MM.1S (cell line): ENCODE measurements at regions not wholly inside any gene's neighbourhood (a gene's known extent, or its start where the extent isn't known, plus 50 kb on each side); places are given as distances from the start of the nearest gene placed in this dataset.

Experiments used
- DNase-seq: peaks from one replicate; pipeline ENCODE4 v3.0.0-alpha.2; 2015
- H2AFZ ChIP-seq: fragments of 300-600 bp; sonication (generic); 2 replicates; pipeline ENCODE4 v1.6.0; 2016; ENCODE audit warnings: antibody characterized with exemption, low read length
- H3F3A ChIP-seq: fragments of 300-600 bp; sonication (generic); 2 replicates; pipeline ENCODE4 v1.6.1; 2016; ENCODE audit warnings: mild to moderate bottlenecking, antibody characterized with exemption, low read length, moderate library complexity, mixed read lengths; ENCODE audit not compliant: insufficient read depth
- H3K27ac ChIP-seq: fragments of 300-600 bp; sonication (generic); 2 replicates; pipeline ENCODE4 v1.5.1; 2016; ENCODE audit warnings: mild to moderate bottlenecking, low read length
- H3K27me3 ChIP-seq: fragments of 300-600 bp; sonication (generic); replicated peaks from 2 replicates; pipeline ENCODE4 v1.6.0; 2016; ENCODE audit warnings: low read length; ENCODE audit not compliant: insufficient read depth
- H3K36me3 ChIP-seq: fragments of 300-600 bp; sonication (generic); replicated peaks from 2 replicates; pipeline ENCODE4 v1.6.1; 2016; ENCODE audit warnings: mild to moderate bottlenecking, low read length, mixed read lengths; ENCODE audit not compliant: insufficient read depth
- H3K4me1 ChIP-seq: fragments of 300-600 bp; sonication (generic); 2 replicates; pipeline ENCODE4 v1.6.1; 2016; ENCODE audit warnings: low read length, mixed read lengths
- H3K4me2 ChIP-seq: fragments of 300-600 bp; sonication (generic); 2 replicates; pipeline ENCODE4 v1.6.0; 2016; ENCODE audit warnings: low read depth, low read length
- H3K4me3 ChIP-seq: fragments of 300-600 bp; sonication (generic); 2 replicates; pipeline ENCODE4 v1.5.1; 2016; ENCODE audit warnings: low read length, mixed read lengths
- H3K79me2 ChIP-seq: fragments of 300-600 bp; sonication (generic); 2 replicates; pipeline ENCODE4 v1.6.1; 2016; ENCODE audit warnings: mixed run types, low read length, mixed read lengths
- H3K9ac ChIP-seq: fragments of 300-600 bp; sonication (generic); 2 replicates; pipeline ENCODE4 v1.6.1; 2016; ENCODE audit warnings: low read length, mixed read lengths
- H3K9me2 ChIP-seq: fragments of 300-600 bp; sonication (generic); replicated peaks from 2 replicates; pipeline ENCODE4 v1.6.1; 2016; ENCODE audit warnings: mild to moderate bottlenecking, low read length, mixed read lengths; ENCODE audit not compliant: insufficient read depth
- H3K9me3 ChIP-seq: fragments of 300-600 bp; sonication (generic); replicated peaks from 2 replicates; pipeline ENCODE4 v1.6.1; 2016; ENCODE audit warnings: mild to moderate bottlenecking, low read length, mixed read lengths; ENCODE audit not compliant: insufficient read depth
- H4K20me1 ChIP-seq: fragments of 300-600 bp; sonication (generic); 2 replicates; pipeline ENCODE4 v1.6.1; 2016; ENCODE audit warnings: mild to moderate bottlenecking, low read length, moderate library complexity, mixed read lengths; ENCODE audit not compliant: insufficient read depth
- EZH2 ChIP-seq: fragments of 300-600 bp; sonication (generic); optimal IDR thresholded peaks from 2 replicates; pipeline ENCODE3; 2017; ENCODE audit warnings: low read depth, mild to moderate bottlenecking, antibody characterized with exemption, low read length, mixed read lengths
- EZH2phosphoT487 ChIP-seq: fragments of 300-600 bp; sonication (generic); IDR thresholded peaks from 2 replicates; pipeline ENCODE4 v1.6.1; 2018; ENCODE audit warnings: antibody characterized with exemption, low read length
- TF ChIP-seq, protein P1 (sequence below): fragments of 300-600 bp; sonication (generic); IDR thresholded peaks from 2 replicates; pipeline ENCODE4 v1.5.1; 2016; ENCODE audit warnings: antibody characterized with exemption, low read length, mixed read lengths

DNA sequence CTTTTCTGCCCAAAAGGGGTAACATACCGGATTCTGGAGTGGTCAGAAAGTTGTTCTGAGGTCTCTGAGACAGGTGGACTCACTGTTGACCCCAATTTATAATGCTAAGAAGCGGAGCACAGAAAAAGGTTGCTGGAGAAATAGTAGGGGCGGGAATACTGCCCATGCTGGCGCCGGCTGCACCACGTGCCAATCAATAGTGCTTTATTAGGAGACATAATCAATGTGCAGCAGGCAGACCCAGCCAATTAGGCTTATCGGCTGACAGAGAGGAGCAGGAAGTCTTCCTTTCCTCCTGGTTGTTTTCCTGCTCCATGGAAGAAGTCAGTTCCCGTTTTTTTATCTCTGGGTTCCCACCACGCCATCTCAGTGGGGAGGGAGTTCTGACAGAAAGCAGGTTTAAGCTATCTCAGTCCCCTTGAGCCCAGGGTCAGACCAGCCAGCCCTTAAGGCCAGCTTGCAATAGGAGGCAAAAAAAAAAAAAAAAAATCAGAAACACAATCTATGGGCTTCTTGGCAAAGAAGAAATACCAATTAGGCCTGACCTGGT, 68.2 kb upstream of the IRX6 start:
- Histone ChIP-seq H3K36me3 (no peaks in the 10 kb centered on the region), H4K20me1 (no peaks in the 10 kb centered on the region), H3K27me3 (no peaks in the 10 kb centered on the region), H3K9me3 (no peaks in the 10 kb centered on the region), H3K27ac (no peak overlapping the region), H3K4me1 (peaks cover 12% of the 10 kb centered on the region), H3K4me3 (no peak overlapping the region), H3K9me2 (no peaks in the 10 kb centered on the region), H3K79me2 (no peaks in the 10 kb centered on the region), H2AFZ (no peak overlapping the region), H3K9ac (no peak overlapping the region), H3K4me2 (no peak overlapping the region), H3F3A (0 out of 2 replicates have a peak, but pooled peaks cover 4% of the 10 kb centered on the region)
- no peak for TF ChIP-seq EZH2
- no peak for TF ChIP-seq EZH2phosphoT487
- TF ChIP-seq, protein P1, sequence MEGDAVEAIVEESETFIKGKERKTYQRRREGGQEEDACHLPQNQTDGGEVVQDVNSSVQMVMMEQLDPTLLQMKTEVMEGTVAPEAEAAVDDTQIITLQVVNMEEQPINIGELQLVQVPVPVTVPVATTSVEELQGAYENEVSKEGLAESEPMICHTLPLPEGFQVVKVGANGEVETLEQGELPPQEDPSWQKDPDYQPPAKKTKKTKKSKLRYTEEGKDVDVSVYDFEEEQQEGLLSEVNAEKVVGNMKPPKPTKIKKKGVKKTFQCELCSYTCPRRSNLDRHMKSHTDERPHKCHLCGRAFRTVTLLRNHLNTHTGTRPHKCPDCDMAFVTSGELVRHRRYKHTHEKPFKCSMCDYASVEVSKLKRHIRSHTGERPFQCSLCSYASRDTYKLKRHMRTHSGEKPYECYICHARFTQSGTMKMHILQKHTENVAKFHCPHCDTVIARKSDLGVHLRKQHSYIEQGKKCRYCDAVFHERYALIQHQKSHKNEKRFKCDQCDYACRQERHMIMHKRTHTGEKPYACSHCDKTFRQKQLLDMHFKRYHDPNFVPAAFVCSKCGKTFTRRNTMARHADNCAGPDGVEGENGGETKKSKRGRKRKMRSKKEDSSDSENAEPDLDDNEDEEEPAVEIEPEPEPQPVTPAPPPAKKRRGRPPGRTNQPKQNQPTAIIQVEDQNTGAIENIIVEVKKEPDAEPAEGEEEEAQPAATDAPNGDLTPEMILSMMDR, result no peak
- no peak for DNase-seq

DNA sequence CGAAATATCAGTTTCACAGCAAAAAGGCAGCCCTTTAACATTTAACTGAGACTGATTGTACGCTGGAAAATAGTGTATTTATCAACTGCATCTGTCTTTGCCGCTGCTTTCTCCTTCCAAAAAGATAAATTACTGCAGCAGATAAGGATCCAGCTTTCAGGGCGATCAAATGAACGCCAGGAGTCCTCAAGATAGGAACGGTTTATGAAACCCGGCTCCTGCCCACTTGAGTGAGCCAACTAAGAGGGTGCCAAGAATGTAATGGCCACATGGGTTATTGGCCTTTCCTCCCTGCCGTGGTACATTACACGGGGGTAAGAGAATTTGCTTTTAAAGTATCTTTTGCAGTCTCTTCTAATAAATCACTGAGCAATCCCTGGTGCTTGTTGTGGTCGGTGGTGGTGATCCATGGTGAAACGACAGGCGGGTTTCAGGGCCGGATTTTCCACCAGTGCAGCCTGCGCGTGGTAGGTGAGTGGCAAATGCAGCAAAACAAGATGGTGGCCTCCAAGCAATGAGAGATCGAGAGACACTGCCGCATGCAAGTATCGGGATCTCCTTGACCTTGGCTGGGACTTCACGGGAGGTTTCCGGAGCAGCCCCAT, 67.5 kb upstream of the IRX6 start:
- no peak for TF ChIP-seq EZH2
- TF ChIP-seq, protein P1, result no peak
- TF ChIP-seq EZH2phosphoT487, result no peak
- H3K27ac ChIP-seq, result no peak overlapping the region

DNA sequence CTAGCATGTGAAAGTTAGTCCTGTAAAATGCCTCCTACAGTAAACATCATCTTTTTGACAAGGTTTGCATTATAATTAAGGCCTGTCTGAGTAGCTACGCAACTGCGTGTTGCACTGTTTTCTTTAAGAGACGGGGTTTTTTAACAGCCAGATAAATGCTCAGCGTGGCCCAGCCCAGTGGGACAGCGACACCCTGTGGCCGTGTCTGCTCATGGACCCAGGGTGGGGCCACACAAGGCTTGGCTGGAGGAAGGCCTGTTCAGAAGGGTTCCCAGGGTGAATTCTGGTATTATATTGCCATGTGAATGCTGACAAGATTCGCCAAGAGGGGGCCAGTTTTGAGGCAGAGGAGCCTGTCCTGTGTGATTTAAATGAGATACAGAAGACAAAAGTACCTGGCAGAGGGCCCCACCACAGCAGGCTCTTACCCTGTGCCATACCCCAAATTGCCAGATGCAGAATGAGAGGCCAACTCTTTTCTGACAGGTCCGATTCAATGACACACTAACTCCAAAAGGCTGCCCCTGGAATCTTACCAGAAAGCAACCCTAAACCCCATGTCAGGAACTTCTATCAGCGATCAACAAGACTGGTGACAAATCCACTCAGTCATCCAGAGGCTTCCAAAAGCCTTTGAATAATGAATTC, 65.9 kb upstream of the IRX6 start:
- Histone ChIP-seq H3K4me1 (no peaks in the 10 kb centered on the region), H3K36me3 (no peaks in the 10 kb centered on the region), H3K9me3 (no peaks in the 10 kb centered on the region), H4K20me1 (no peaks in the 10 kb centered on the region), H3K4me2 (no peak overlapping the region), H2AFZ (no peak overlapping the region), H3K9me2 (no peaks in the 10 kb centered on the region), H3K27ac (no peak overlapping the region), H3K9ac (no peak overlapping the region), H3K4me3 (no peak overlapping the region), H3K27me3 (no peaks in the 10 kb centered on the region), H3K79me2 (no peaks in the 10 kb centered on the region), H3F3A (no peaks in the 10 kb centered on the region)
- no peak for DNase-seq
- TF ChIP-seq EZH2phosphoT487, result no peak
- no peak for TF ChIP-seq EZH2
- TF ChIP-seq, protein P1, result peak; percentile 51

More for the DNA sequence above, 67.5 kb upstream of the IRX6 start:
- no peak overlapping the region for H2AFZ ChIP-seq
- H3K4me2 ChIP-seq, result no peak overlapping the region
- no peaks in the 10 kb centered on the region for H3K36me3 ChIP-seq
- H3K4me1 ChIP-seq, result peaks cover 7% of the 10 kb centered on the region
- H3K9me3 ChIP-seq, result no peaks in the 10 kb centered on the region
- H3K4me3 ChIP-seq, result no peak overlapping the region
- no peaks in the 10 kb centered on the region for H4K20me1 ChIP-seq
- no peaks in the 10 kb centered on the region for H3K79me2 ChIP-seq
- H3K9ac ChIP-seq, result no peak overlapping the region
- no peaks in the 10 kb centered on the region for H3K27me3 ChIP-seq
- no peaks in the 10 kb centered on the region for H3K9me2 ChIP-seq
- no peak for DNase-seq
- H3F3A ChIP-seq, result 0 out of 2 replicates have a peak, but pooled peaks cover 4% of the 10 kb centered on the region
